Activated naive CD4-positive, alpha-beta T cell treated with anti-CD3 and anti-CD28 coated beads, Interleukin-2, amount 10 ng/mL, durations not matched to agents 7 days and 5 days (primary cell): ENCODE measurements at regions not wholly inside any gene's neighbourhood (a gene's known extent, or its start where the extent isn't known, plus 50 kb on each side); places are given as distances from the start of the nearest gene placed in this dataset.

Experiments used
- CTCF ChIA-PET: fragments of 350-600 bp; sonication (Branson Sonifier 250); formaldehyde crosslinking; loops from one replicate; lab custom pipeline; 2021; ENCODE audit warnings: antibody characterized with exemption; lab: Charles Lee
- DNase-seq: peaks from one replicate; pipeline ENCODE4 v3.0.0-alpha.2; 2020
- H3K27ac Mint-ChIP-seq: one replicate; pipeline ENCODE4 v1.8.0; 2021; ENCODE audit warnings: mild to moderate bottlenecking, moderate library complexity, mixed read lengths
- H3K27me3 Mint-ChIP-seq: one replicate; pipeline ENCODE4 v1.8.0; 2021; ENCODE audit warnings: mild to moderate bottlenecking, mixed read lengths
- H3K36me3 Mint-ChIP-seq: one replicate; pipeline ENCODE4 v1.8.0; 2021; ENCODE audit warnings: mixed read lengths
- H3K4me1 Mint-ChIP-seq: one replicate; pipeline ENCODE4 v1.8.0; 2021; ENCODE audit warnings: mixed read lengths
- H3K4me3 Mint-ChIP-seq: one replicate; pipeline ENCODE4 v1.8.0; 2021; ENCODE audit warnings: mild to moderate bottlenecking, moderate library complexity, mixed read lengths
- H3K9me3 Mint-ChIP-seq: one replicate; pipeline ENCODE4 v1.8.0; 2021; ENCODE audit warnings: mixed read lengths

GRCh38 chr2:23149777-23150176 is 235.2 kb upstream of the KLHL29 start:
- no peaks in the 10 kb centered on the region for H3K4me1 Mint-ChIP-seq
- H3K4me3 Mint-ChIP-seq = no peak overlapping the region
- no peak for DNase-seq
- CTCF ChIA-PET = no interaction called here
- no peak overlapping the region for H3K27ac Mint-ChIP-seq
- no peaks in the 10 kb centered on the region for H3K9me3 Mint-ChIP-seq
- H3K27me3 Mint-ChIP-seq = no peaks in the 10 kb centered on the region
- no peaks in the 10 kb centered on the region for H3K36me3 Mint-ChIP-seq

GRCh38 chr2:23153484-23153883 is 231.5 kb upstream of the KLHL29 start:
- Mint-ChIP-seq H3K36me3 (no peaks in the 10 kb centered on the region), H3K9me3 (no peaks in the 10 kb centered on the region), H3K4me3 (no peak overlapping the region), H3K27ac (no peak overlapping the region), H3K27me3 (no peaks in the 10 kb centered on the region), H3K4me1 (no peaks in the 10 kb centered on the region)
- no peak for DNase-seq
- CTCF ChIA-PET = no interaction called here

- no peaks in the 10 kb centered on the region for H3K27me3 Mint-ChIP-seq
- H3K4me1 Mint-ChIP-seq = no peaks in the 10 kb centered on the region
- H3K36me3 Mint-ChIP-seq = no peaks in the 10 kb centered on the region
- H3K9me3 Mint-ChIP-seq = no peaks in the 10 kb centered on the region
- DNase-seq = no peak
- CTCF ChIA-PET = no interaction called here
- no peak overlapping the region for H3K4me3 Mint-ChIP-seq
- no peak overlapping the region for H3K27ac Mint-ChIP-seq
These were observed 230.0 kb upstream of the KLHL29 start for GRCh38 chr2:23155022-23155421.

- Mint-ChIP-seq H3K4me3 (no peak overlapping the region), H3K27me3 (no peaks in the 10 kb centered on the region), H3K4me1 (no peaks in the 10 kb centered on the region), H3K36me3 (no peaks in the 10 kb centered on the region), H3K9me3 (no peaks in the 10 kb centered on the region), H3K27ac (no peak overlapping the region)
- CTCF ChIA-PET = no interaction called here
- no peak for DNase-seq
These were observed 227.2 kb upstream of the KLHL29 start for GRCh38 chr2:23157812-23158211.

- CTCF ChIA-PET = no interaction called here
- DNase-seq = no peak
- Mint-ChIP-seq H3K27ac (no peak overlapping the region), H3K4me3 (no peak overlapping the region), H3K4me1 (no peaks in the 10 kb centered on the region), H3K9me3 (no peaks in the 10 kb centered on the region), H3K27me3 (no peaks in the 10 kb centered on the region), H3K36me3 (no peaks in the 10 kb centered on the region)
These were observed 226.7 kb upstream of the KLHL29 start for GRCh38 chr2:23158306-23158705.

GRCh38 chr2:23159746-23160405 is 225.1 kb upstream of the KLHL29 start:
- no peaks in the 10 kb centered on the region for H3K36me3 Mint-ChIP-seq
- no peak overlapping the region for H3K27ac Mint-ChIP-seq
- no peaks in the 10 kb centered on the region for H3K27me3 Mint-ChIP-seq
- CTCF ChIA-PET = no interaction called here
- H3K4me3 Mint-ChIP-seq = no peak overlapping the region
- no peaks in the 10 kb centered on the region for H3K4me1 Mint-ChIP-seq
- no peaks in the 10 kb centered on the region for H3K9me3 Mint-ChIP-seq
- no peak for DNase-seq

- DNase-seq = no peak
- CTCF ChIA-PET = no interaction called here
- Mint-ChIP-seq H3K27ac (no peak overlapping the region), H3K4me3 (no peak overlapping the region), H3K9me3 (no peaks in the 10 kb centered on the region), H3K27me3 (peaks cover 5% of the 10 kb centered on the region), H3K4me1 (no peaks in the 10 kb centered on the region), H3K36me3 (no peaks in the 10 kb centered on the region)
These were observed 220.8 kb upstream of the KLHL29 start for GRCh38 chr2:23164173-23164572.

GRCh38 chr2:23169896-23170295 is 215.1 kb upstream of the KLHL29 start:
- Mint-ChIP-seq H3K9me3 (no peaks in the 10 kb centered on the region), H3K4me3 (no peak overlapping the region), H3K27me3 (peaks cover 5% of the 10 kb centered on the region), H3K4me1 (no peaks in the 10 kb centered on the region), H3K27ac (no peak overlapping the region), H3K36me3 (no peaks in the 10 kb centered on the region)
- CTCF ChIA-PET = no interaction called here
- DNase-seq = no peak

- H3K27ac Mint-ChIP-seq = no peak overlapping the region
- CTCF ChIA-PET = no interaction called here
These were observed 213.9 kb upstream of the KLHL29 start for GRCh38 chr2:23171108-23171507.

GRCh38 chr2:23178396-23178795 is 206.6 kb upstream of the KLHL29 start:
- DNase-seq = no peak
- H3K4me1 Mint-ChIP-seq = no peaks in the 10 kb centered on the region
- H3K27me3 Mint-ChIP-seq = no peaks in the 10 kb centered on the region
- H3K36me3 Mint-ChIP-seq = no peaks in the 10 kb centered on the region
- no peaks in the 10 kb centered on the region for H3K9me3 Mint-ChIP-seq
- no peak overlapping the region for H3K27ac Mint-ChIP-seq
- H3K4me3 Mint-ChIP-seq = no peak overlapping the region
- CTCF ChIA-PET = no interaction called here

More at GRCh38 chr2:23171108-23171507, 213.9 kb upstream of the KLHL29 start:
- H3K4me1 Mint-ChIP-seq = no peaks in the 10 kb centered on the region
- no peaks in the 10 kb centered on the region for H3K27me3 Mint-ChIP-seq
- no peak for DNase-seq
- H3K9me3 Mint-ChIP-seq = no peaks in the 10 kb centered on the region
- H3K36me3 Mint-ChIP-seq = no peaks in the 10 kb centered on the region
- H3K4me3 Mint-ChIP-seq = no peak overlapping the region

- CTCF ChIA-PET = no interaction called here
- DNase-seq = no peak
- Mint-ChIP-seq H3K36me3 (no peaks in the 10 kb centered on the region), H3K4me1 (no peaks in the 10 kb centered on the region), H3K4me3 (no peak overlapping the region), H3K27ac (no peak overlapping the region), H3K9me3 (no peaks in the 10 kb centered on the region), H3K27me3 (peaks cover 4% of the 10 kb centered on the region)
These were observed 201.2 kb upstream of the KLHL29 start for GRCh38 chr2:23183733-23184132.

GRCh38 chr2:23198316-23199114 is 186.5 kb upstream of the KLHL29 start:
- peaks cover 1% of the 10 kb centered on the region for H3K9me3 Mint-ChIP-seq
- H3K4me3 Mint-ChIP-seq = no peak overlapping the region
- H3K27ac Mint-ChIP-seq = no peak overlapping the region
- no peaks in the 10 kb centered on the region for H3K36me3 Mint-ChIP-seq
- no peak for DNase-seq
- CTCF ChIA-PET = interaction anchor here (1.0 to 1.7 kb wide), 3 partner anchors 10 to 153 kb away, joined by 3 read pairs; no protein-coding TSS in a partner anchor
- no peaks in the 10 kb centered on the region for H3K4me1 Mint-ChIP-seq
- H3K27me3 Mint-ChIP-seq = peaks cover 3% of the 10 kb centered on the region

GRCh38 chr2:23199115-23199918 is 185.7 kb upstream of the KLHL29 start:
- H3K9me3 Mint-ChIP-seq = peaks cover 2% of the 10 kb centered on the region
- no peaks in the 10 kb centered on the region for H3K4me1 Mint-ChIP-seq
- H3K27ac Mint-ChIP-seq = no peak overlapping the region
- H3K27me3 Mint-ChIP-seq = peaks cover 5% of the 10 kb centered on the region
- CTCF ChIA-PET = interaction anchor here (1.0 to 1.7 kb wide), 5 partner anchors 9 to 261 kb away, joined by 3 read pairs; no protein-coding TSS in a partner anchor
- H3K4me3 Mint-ChIP-seq = no peak overlapping the region
- peak; percentile 36 for DNase-seq
- no peaks in the 10 kb centered on the region for H3K36me3 Mint-ChIP-seq

GRCh38 chr2:23200068-23200786 is 184.8 kb upstream of the KLHL29 start:
- Mint-ChIP-seq H3K27me3 (peaks cover 5% of the 10 kb centered on the region), H3K27ac (no peak overlapping the region), H3K36me3 (no peaks in the 10 kb centered on the region), H3K9me3 (peaks cover 2% of the 10 kb centered on the region), H3K4me1 (no peaks in the 10 kb centered on the region), H3K4me3 (no peak overlapping the region)
- CTCF ChIA-PET = interaction anchor here (1.1 to 1.7 kb wide), 5 partner anchors 8 to 260 kb away, joined by 3 read pairs; no protein-coding TSS in a partner anchor
- no peak for DNase-seq
